GM12878 (cell line): ENCODE measurements at regions not wholly inside any gene's neighbourhood (a gene's known extent, or its start where the extent isn't known, plus 50 kb on each side); places are given as distances from the start of the nearest gene placed in this dataset.

Source experiments
- BRCA1 ChIP-seq: IDR thresholded peaks from 2 replicates; pipeline ENCODE4 v1.6.1; 2011; ENCODE audit warnings: low read depth, low read length, improper control_type of control experiment
- EGR1 ChIP-seq, 2 experiments: IDR thresholded peaks; 1 replicate in 1 of 2; 2 replicates in 1 of 2; pipeline ENCODE4 v1.6.1; 2011 to 2012; ENCODE audit warnings: low read depth in 2 of 2, low read length in 2 of 2, borderline replicate concordance in 1 of 2, mild to moderate bottlenecking in 1 of 2, moderate library complexity in 1 of 2
- ETV6 ChIP-seq, 2 experiments: fragments of 450-650 bp in 1 of 2; IDR thresholded peaks in 1 of 2; conservative IDR thresholded peaks in 1 of 2; 2 replicates each; pipeline ENCODE4 v1.6.1; 2014; ENCODE audit warnings: antibody characterized with exemption in 1 of 2, borderline replicate concordance in 1 of 2, low read depth in 1 of 2, mild to moderate bottlenecking in 1 of 2, moderate library complexity in 1 of 2
- EZH2 ChIP-seq: IDR thresholded peaks from 2 replicates; pipeline ENCODE4 v1.6.1; 2012; ENCODE audit warnings: low read depth, mild to moderate bottlenecking, control low read depth, inconsistent platforms, low read length, borderline replicate concordance; ENCODE audit not compliant: control insufficient read depth
- FOS ChIP-seq: IDR thresholded peaks from 3 replicates; pipeline ENCODE4 v1.6.1; 2011; ENCODE audit warnings: borderline replicate concordance; ENCODE audit not compliant: insufficient read length; ENCODE audit errors: extremely low read depth
- MXI1 ChIP-seq: fragments of 150-350 bp; IDR thresholded peaks from 2 replicates; pipeline ENCODE4 v1.6.1; 2011; ENCODE audit warnings: low read depth, mild to moderate bottlenecking, inconsistent platforms, low read length, improper control_type of control experiment
- NFXL1 ChIP-seq: fragments of 450-650 bp; IDR thresholded peaks from 2 replicates; pipeline ENCODE4 v1.6.1; 2017; ENCODE audit warnings: antibody characterized with exemption, mild to moderate bottlenecking, borderline replicate concordance
- RCOR1 ChIP-seq: conservative IDR thresholded peaks from 2 replicates; pipeline ENCODE4 v1.6.1; 2012; ENCODE audit warnings: low read depth, low read length, improper control_type of control experiment
- ZNF274 ChIP-seq: IDR thresholded peaks from one replicate; pipeline ENCODE4 v1.8.0; 2011; ENCODE audit not compliant: insufficient read length, insufficient read depth
- TF ChIP-seq, protein P1 (sequence below), 3 experiments: IDR thresholded peaks in 2 of 3; conservative IDR thresholded peaks in 1 of 3; 2 replicates each; pipeline ENCODE4 v1.5.1; 2011; ENCODE audit warnings: low read depth in 3 of 3, low read length in 3 of 3, mild to moderate bottlenecking in 3 of 3, control low read depth in 2 of 3, moderate library complexity in 2 of 3, inconsistent platforms in 1 of 3, mixed read lengths in 1 of 3; ENCODE audit not compliant: control insufficient read depth in 2 of 3, insufficient read depth in 1 of 3; ENCODE audit errors: extremely low read depth in 1 of 3
- TF ChIP-seq, protein P2 (sequence below): fragments of 450-650 bp; IDR thresholded peaks from 2 replicates; pipeline ENCODE4 v1.6.1; 2017; ENCODE audit warnings: mild to moderate bottlenecking, moderate library complexity
- TF ChIP-seq, protein P3 (sequence below): IDR thresholded peaks from 2 replicates; pipeline ENCODE4 v1.6.1; 2012; ENCODE audit warnings: mild to moderate bottlenecking, low read depth, low read length
- TF ChIP-seq, protein P4 (sequence below): IDR thresholded peaks from 2 replicates; pipeline ENCODE4 v1.6.1; 2012; ENCODE audit warnings: low read depth, low read length, improper control_type of control experiment

DNA sequence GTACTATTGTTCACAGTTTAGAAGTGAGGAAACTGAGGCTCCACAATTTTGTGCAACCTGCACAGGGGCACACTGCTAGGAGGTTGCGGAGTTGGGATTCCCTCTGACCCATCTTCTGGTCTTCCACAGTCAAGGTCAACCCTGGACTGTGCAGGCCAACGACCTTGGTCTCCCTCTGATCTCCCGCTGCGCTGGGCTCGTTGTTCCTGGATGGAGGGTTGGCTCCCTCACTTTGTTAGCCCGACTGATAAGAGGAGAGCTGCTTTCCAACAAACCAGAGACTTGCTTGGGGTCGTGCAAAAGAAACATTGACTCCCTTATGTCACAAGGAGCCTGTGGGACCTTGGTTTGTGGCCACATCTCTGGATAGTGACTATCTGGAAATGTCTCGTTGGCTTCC is 187.6 kb downstream of the MYCN start:
- TF ChIP-seq, protein P1, sequence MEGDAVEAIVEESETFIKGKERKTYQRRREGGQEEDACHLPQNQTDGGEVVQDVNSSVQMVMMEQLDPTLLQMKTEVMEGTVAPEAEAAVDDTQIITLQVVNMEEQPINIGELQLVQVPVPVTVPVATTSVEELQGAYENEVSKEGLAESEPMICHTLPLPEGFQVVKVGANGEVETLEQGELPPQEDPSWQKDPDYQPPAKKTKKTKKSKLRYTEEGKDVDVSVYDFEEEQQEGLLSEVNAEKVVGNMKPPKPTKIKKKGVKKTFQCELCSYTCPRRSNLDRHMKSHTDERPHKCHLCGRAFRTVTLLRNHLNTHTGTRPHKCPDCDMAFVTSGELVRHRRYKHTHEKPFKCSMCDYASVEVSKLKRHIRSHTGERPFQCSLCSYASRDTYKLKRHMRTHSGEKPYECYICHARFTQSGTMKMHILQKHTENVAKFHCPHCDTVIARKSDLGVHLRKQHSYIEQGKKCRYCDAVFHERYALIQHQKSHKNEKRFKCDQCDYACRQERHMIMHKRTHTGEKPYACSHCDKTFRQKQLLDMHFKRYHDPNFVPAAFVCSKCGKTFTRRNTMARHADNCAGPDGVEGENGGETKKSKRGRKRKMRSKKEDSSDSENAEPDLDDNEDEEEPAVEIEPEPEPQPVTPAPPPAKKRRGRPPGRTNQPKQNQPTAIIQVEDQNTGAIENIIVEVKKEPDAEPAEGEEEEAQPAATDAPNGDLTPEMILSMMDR (IDR thresholded peaks at IDR 0.05 in 2 of 3, conservative IDR thresholded peaks at IDR 0.05 in 1 of 3; ENCODE audit: control insufficient read depth in 2 of 3, extremely low read depth in 1 of 3, insufficient read depth in 1 of 3, low read depth in 3 of 3, low read length in 3 of 3), result no peak
- TF ChIP-seq, protein P2, sequence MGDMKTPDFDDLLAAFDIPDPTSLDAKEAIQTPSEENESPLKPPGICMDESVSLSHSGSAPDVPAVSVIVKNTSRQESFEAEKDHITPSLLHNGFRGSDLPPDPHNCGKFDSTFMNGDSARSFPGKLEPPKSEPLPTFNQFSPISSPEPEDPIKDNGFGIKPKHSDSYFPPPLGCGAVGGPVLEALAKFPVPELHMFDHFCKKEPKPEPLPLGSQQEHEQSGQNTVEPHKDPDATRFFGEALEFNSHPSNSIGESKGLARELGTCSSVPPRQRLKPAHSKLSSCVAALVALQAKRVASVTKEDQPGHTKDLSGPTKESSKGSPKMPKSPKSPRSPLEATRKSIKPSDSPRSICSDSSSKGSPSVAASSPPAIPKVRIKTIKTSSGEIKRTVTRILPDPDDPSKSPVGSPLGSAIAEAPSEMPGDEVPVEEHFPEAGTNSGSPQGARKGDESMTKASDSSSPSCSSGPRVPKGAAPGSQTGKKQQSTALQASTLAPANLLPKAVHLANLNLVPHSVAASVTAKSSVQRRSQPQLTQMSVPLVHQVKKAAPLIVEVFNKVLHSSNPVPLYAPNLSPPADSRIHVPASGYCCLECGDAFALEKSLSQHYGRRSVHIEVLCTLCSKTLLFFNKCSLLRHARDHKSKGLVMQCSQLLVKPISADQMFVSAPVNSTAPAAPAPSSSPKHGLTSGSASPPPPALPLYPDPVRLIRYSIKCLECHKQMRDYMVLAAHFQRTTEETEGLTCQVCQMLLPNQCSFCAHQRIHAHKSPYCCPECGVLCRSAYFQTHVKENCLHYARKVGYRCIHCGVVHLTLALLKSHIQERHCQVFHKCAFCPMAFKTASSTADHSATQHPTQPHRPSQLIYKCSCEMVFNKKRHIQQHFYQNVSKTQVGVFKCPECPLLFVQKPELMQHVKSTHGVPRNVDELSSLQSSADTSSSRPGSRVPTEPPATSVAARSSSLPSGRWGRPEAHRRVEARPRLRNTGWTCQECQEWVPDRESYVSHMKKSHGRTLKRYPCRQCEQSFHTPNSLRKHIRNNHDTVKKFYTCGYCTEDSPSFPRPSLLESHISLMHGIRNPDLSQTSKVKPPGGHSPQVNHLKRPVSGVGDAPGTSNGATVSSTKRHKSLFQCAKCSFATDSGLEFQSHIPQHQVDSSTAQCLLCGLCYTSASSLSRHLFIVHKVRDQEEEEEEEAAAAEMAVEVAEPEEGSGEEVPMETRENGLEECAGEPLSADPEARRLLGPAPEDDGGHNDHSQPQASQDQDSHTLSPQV, result no peak
- TF ChIP-seq NFXL1 (no peak), BRCA1 (no peak), ETV6 (conservative IDR thresholded peaks at IDR 0.05 in 1 of 2, IDR thresholded peaks at IDR 0.05 in 1 of 2; ENCODE audit: borderline replicate concordance in 1 of 2, low read depth in 1 of 2) (no peak), MXI1 (no peak), EZH2 (no peak), FOS (no peak), RCOR1 (no peak), ZNF274 (no peak), EGR1 (IDR thresholded peaks at IDR 0.05; ENCODE audit: borderline replicate concordance in 1 of 2, low read depth in 2 of 2, low read length in 2 of 2) (no peak)
- TF ChIP-seq, protein P3, sequence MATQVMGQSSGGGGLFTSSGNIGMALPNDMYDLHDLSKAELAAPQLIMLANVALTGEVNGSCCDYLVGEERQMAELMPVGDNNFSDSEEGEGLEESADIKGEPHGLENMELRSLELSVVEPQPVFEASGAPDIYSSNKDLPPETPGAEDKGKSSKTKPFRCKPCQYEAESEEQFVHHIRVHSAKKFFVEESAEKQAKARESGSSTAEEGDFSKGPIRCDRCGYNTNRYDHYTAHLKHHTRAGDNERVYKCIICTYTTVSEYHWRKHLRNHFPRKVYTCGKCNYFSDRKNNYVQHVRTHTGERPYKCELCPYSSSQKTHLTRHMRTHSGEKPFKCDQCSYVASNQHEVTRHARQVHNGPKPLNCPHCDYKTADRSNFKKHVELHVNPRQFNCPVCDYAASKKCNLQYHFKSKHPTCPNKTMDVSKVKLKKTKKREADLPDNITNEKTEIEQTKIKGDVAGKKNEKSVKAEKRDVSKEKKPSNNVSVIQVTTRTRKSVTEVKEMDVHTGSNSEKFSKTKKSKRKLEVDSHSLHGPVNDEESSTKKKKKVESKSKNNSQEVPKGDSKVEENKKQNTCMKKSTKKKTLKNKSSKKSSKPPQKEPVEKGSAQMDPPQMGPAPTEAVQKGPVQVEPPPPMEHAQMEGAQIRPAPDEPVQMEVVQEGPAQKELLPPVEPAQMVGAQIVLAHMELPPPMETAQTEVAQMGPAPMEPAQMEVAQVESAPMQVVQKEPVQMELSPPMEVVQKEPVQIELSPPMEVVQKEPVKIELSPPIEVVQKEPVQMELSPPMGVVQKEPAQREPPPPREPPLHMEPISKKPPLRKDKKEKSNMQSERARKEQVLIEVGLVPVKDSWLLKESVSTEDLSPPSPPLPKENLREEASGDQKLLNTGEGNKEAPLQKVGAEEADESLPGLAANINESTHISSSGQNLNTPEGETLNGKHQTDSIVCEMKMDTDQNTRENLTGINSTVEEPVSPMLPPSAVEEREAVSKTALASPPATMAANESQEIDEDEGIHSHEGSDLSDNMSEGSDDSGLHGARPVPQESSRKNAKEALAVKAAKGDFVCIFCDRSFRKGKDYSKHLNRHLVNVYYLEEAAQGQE, result no peak
- TF ChIP-seq, protein P4, sequence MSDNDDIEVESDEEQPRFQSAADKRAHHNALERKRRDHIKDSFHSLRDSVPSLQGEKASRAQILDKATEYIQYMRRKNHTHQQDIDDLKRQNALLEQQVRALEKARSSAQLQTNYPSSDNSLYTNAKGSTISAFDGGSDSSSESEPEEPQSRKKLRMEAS, result no peak
